ENCODE measurements at regions not wholly inside any gene's neighbourhood (a gene's known extent, or its start where the extent isn't known, plus 50 kb on each side); places are given as distances from the start of the nearest gene placed in this dataset.

GRCh38 chr12:112606611-112607365 is 184.8 kb upstream of the RPH3A start:
- no peak for TF ChIP-seq SMC3 (conservative IDR thresholded peaks at IDR 0.05; ENCODE audit: poor library complexity)
- no peak for TF ChIP-seq MXI1 (conservative IDR thresholded peaks at IDR 0.05; ENCODE audit: poor library complexity, severe bottlenecking)
- TF ChIP-seq, protein P1, sequence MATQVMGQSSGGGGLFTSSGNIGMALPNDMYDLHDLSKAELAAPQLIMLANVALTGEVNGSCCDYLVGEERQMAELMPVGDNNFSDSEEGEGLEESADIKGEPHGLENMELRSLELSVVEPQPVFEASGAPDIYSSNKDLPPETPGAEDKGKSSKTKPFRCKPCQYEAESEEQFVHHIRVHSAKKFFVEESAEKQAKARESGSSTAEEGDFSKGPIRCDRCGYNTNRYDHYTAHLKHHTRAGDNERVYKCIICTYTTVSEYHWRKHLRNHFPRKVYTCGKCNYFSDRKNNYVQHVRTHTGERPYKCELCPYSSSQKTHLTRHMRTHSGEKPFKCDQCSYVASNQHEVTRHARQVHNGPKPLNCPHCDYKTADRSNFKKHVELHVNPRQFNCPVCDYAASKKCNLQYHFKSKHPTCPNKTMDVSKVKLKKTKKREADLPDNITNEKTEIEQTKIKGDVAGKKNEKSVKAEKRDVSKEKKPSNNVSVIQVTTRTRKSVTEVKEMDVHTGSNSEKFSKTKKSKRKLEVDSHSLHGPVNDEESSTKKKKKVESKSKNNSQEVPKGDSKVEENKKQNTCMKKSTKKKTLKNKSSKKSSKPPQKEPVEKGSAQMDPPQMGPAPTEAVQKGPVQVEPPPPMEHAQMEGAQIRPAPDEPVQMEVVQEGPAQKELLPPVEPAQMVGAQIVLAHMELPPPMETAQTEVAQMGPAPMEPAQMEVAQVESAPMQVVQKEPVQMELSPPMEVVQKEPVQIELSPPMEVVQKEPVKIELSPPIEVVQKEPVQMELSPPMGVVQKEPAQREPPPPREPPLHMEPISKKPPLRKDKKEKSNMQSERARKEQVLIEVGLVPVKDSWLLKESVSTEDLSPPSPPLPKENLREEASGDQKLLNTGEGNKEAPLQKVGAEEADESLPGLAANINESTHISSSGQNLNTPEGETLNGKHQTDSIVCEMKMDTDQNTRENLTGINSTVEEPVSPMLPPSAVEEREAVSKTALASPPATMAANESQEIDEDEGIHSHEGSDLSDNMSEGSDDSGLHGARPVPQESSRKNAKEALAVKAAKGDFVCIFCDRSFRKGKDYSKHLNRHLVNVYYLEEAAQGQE (IDR thresholded peaks at IDR 0.05; ENCODE audit: borderline replicate concordance), result no peak
- no peak for TF ChIP-seq EZH2 (IDR thresholded peaks at IDR 0.05; ENCODE audit: borderline replicate concordance, insufficient read depth, low read length, poor library complexity, severe bottlenecking)
- TF ChIP-seq, protein P2, sequence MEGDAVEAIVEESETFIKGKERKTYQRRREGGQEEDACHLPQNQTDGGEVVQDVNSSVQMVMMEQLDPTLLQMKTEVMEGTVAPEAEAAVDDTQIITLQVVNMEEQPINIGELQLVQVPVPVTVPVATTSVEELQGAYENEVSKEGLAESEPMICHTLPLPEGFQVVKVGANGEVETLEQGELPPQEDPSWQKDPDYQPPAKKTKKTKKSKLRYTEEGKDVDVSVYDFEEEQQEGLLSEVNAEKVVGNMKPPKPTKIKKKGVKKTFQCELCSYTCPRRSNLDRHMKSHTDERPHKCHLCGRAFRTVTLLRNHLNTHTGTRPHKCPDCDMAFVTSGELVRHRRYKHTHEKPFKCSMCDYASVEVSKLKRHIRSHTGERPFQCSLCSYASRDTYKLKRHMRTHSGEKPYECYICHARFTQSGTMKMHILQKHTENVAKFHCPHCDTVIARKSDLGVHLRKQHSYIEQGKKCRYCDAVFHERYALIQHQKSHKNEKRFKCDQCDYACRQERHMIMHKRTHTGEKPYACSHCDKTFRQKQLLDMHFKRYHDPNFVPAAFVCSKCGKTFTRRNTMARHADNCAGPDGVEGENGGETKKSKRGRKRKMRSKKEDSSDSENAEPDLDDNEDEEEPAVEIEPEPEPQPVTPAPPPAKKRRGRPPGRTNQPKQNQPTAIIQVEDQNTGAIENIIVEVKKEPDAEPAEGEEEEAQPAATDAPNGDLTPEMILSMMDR (IDR thresholded peaks at IDR 0.05; ENCODE audit: poor library complexity, severe bottlenecking), result no peak
- TF ChIP-seq POLR2AphosphoS5 (IDR thresholded peaks at IDR 0.05), result no peak
- no peak for TF ChIP-seq TAF1 (IDR thresholded peaks at IDR 0.05; ENCODE audit: low read depth)
- TF ChIP-seq RAD21 (conservative IDR thresholded peaks at IDR 0.05), result no peak
- no peak for TF ChIP-seq EP300 (conservative IDR thresholded peaks at IDR 0.05; ENCODE audit: poor library complexity, severe bottlenecking)
- Histone ChIP-seq H2AFZ (ENCODE audit: low read depth, low read length) (no peak overlapping the region), H3K9me2 (ENCODE audit: insufficient read depth, low read length) (no peaks in the 10 kb centered on the region), H3K4me2 (ENCODE audit: low read length) (no peak overlapping the region), H3K4me3 (ENCODE audit: low read length) (no peak overlapping the region), H3K27me3 (ENCODE audit: insufficient read depth, low read depth, low read length) (peaks cover 78% of the 10 kb centered on the region), H3K9me3 (ENCODE audit: low read length) (no peaks in the 10 kb centered on the region), H4K20me1 (ENCODE audit: insufficient read depth) (no peaks in the 10 kb centered on the region), H3F3A (ENCODE audit: insufficient read depth, low read length, poor library complexity, severe bottlenecking) (peaks cover 1% of the 10 kb centered on the region), H3K36me3 (ENCODE audit: insufficient read depth, low read length) (no peaks in the 10 kb centered on the region), H3K27ac (ENCODE audit: low read length) (no peak overlapping the region), H3K79me2 (replicated peaks; ENCODE audit: insufficient read depth, low read length) (no peaks in the 10 kb centered on the region), H3K9ac (ENCODE audit: low read length) (no peak overlapping the region)

DNA sequence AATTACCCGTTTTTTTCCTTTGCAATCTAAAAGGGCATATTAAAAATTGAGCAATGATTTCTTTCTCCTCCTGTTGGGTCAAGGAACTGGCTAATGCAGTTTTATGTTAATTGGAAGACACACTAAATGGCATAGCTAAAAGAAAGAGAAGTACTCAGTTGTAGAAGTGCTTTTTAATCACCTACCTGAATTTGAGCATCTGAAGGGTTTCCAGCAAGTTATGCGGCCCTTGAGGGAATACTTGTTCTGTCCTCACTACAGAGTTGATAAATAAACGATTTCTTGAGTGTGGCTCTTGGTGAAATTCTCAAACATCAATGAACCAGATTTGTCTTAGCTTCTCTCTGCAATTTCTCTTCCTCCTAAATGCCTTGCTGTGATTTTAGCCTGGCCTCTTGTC is 184.1 kb upstream of the RPH3A start:
- H3K36me3 ChIP-seq (ENCODE audit: insufficient read depth, low read length), result no peaks in the 10 kb centered on the region
- no peaks in the 10 kb centered on the region for H3K9me2 ChIP-seq (ENCODE audit: insufficient read depth, low read length)
- H2AFZ ChIP-seq (ENCODE audit: low read depth, low read length), result no peak overlapping the region
- H3K79me2 ChIP-seq (replicated peaks; ENCODE audit: insufficient read depth, low read length), result no peaks in the 10 kb centered on the region
- H4K20me1 ChIP-seq (ENCODE audit: insufficient read depth), result no peaks in the 10 kb centered on the region
- TF ChIP-seq, protein P1 (IDR thresholded peaks at IDR 0.05; ENCODE audit: borderline replicate concordance), result no peak
- TF ChIP-seq, protein P2 (IDR thresholded peaks at IDR 0.05; ENCODE audit: poor library complexity, severe bottlenecking), result no peak
- TF ChIP-seq TAF1 (IDR thresholded peaks at IDR 0.05; ENCODE audit: low read depth), result no peak
- no peak for TF ChIP-seq RAD21 (conservative IDR thresholded peaks at IDR 0.05)
- TF ChIP-seq POLR2AphosphoS5 (IDR thresholded peaks at IDR 0.05), result no peak
- TF ChIP-seq MXI1 (conservative IDR thresholded peaks at IDR 0.05; ENCODE audit: poor library complexity, severe bottlenecking), result no peak
- no peak for TF ChIP-seq EZH2 (IDR thresholded peaks at IDR 0.05; ENCODE audit: borderline replicate concordance, insufficient read depth, low read length, poor library complexity, severe bottlenecking)
- no peak for TF ChIP-seq EP300 (conservative IDR thresholded peaks at IDR 0.05; ENCODE audit: poor library complexity, severe bottlenecking)
- TF ChIP-seq SMC3 (conservative IDR thresholded peaks at IDR 0.05; ENCODE audit: poor library complexity), result no peak
- H3F3A ChIP-seq (ENCODE audit: insufficient read depth, low read length, poor library complexity, severe bottlenecking), result peaks cover 5% of the 10 kb centered on the region
- H3K4me3 ChIP-seq (ENCODE audit: low read length), result no peak overlapping the region
- no peak overlapping the region for H3K27ac ChIP-seq (ENCODE audit: low read length)
- peaks cover 71% of the 10 kb centered on the region for H3K27me3 ChIP-seq (ENCODE audit: insufficient read depth, low read depth, low read length)
- H3K9me3 ChIP-seq (ENCODE audit: low read length), result no peaks in the 10 kb centered on the region
- no peak overlapping the region for H3K9ac ChIP-seq (ENCODE audit: low read length)
- H3K4me2 ChIP-seq (ENCODE audit: low read length), result no peak overlapping the region
